AG10803 (cell line): ENCODE measurements at regions not wholly inside any gene's neighbourhood (a gene's known extent, or its start where the extent isn't known, plus 50 kb on each side); places are given as distances from the start of the nearest gene placed in this dataset.

Experiments used
- DNase-seq: peaks from one replicate; pipeline ENCODE4 v3.0.0; 2010; ENCODE audit warnings: low read depth
- H3K4me3 ChIP-seq: 2 replicates; pipeline ENCODE4 v1.5.1; 2011; ENCODE audit warnings: mild to moderate bottlenecking, low read length, control low read depth
- CTCF ChIP-seq: conservative IDR thresholded peaks from 2 replicates; pipeline ENCODE4 v1.5.1; 2011; ENCODE audit warnings: mild to moderate bottlenecking, low read length, control low read depth, inconsistent platforms

- DNase-seq, result peak; percentile 40
- no peak for TF ChIP-seq CTCF
- no peak overlapping the region for H3K4me3 ChIP-seq
Measured at GRCh38 chr6:140319209-140319608, 944.8 kb upstream of the CITED2 start.

GRCh38 chr6:140318408-140318807 lies 944.0 kb upstream of the CITED2 start:
- no peak for DNase-seq
- TF ChIP-seq CTCF, result no peak
- H3K4me3 ChIP-seq, result no peak overlapping the region

GRCh38 chr6:140317950-140318349 lies 943.5 kb upstream of the CITED2 start:
- TF ChIP-seq CTCF, result no peak
- no peak overlapping the region for H3K4me3 ChIP-seq
- no peak for DNase-seq

GRCh38 chr6:140316966-140317365 lies 942.5 kb upstream of the CITED2 start:
- H3K4me3 ChIP-seq, result no peak overlapping the region
- no peak for TF ChIP-seq CTCF
- no peak for DNase-seq

GRCh38 chr6:140314682-140315081 lies 940.2 kb upstream of the CITED2 start:
- no peak for TF ChIP-seq CTCF
- DNase-seq, result no peak
- H3K4me3 ChIP-seq, result no peak overlapping the region

GRCh38 chr6:140311146-140311545 lies 936.7 kb upstream of the CITED2 start:
- no peak for TF ChIP-seq CTCF
- H3K4me3 ChIP-seq, result no peak overlapping the region
- no peak for DNase-seq

GRCh38 chr6:140303218-140303949 lies 928.9 kb upstream of the CITED2 start:
- no peak overlapping the region for H3K4me3 ChIP-seq
- no peak for TF ChIP-seq CTCF
- no peak for DNase-seq
